Mesothelial cell of epicardium (in vitro differentiated cells): ENCODE measurements at regions not wholly inside any gene's neighbourhood (a gene's known extent, or its start where the extent isn't known, plus 50 kb on each side); places are given as distances from the start of the nearest gene placed in this dataset.

Experiments used
- DNase-seq, 2 experiments: peaks; one replicate each; pipeline ENCODE4 v3.0.0; 2021; ENCODE audit warnings: low spot score in 2 of 2; ENCODE audit not compliant: unreplicated experiment in 2 of 2
- H3K27ac Mint-ChIP-seq: 2 replicates; pipeline ENCODE4 v1.8.0; 2021; ENCODE audit warnings: mixed read lengths
- H3K27me3 Mint-ChIP-seq: 2 replicates; pipeline ENCODE4 v1.8.0; 2021; ENCODE audit warnings: low read depth, mixed read lengths
- H3K36me3 Mint-ChIP-seq: 2 replicates; pipeline ENCODE4 v1.8.0; 2021; ENCODE audit warnings: mixed read lengths
- H3K4me1 Mint-ChIP-seq: 2 replicates; pipeline ENCODE4 v1.8.0; 2021; ENCODE audit warnings: mixed read lengths
- H3K4me3 Mint-ChIP-seq: 2 replicates; pipeline ENCODE4 v1.8.0; 2021; ENCODE audit warnings: mild to moderate bottlenecking, moderate library complexity, mixed read lengths
- H3K9me3 Mint-ChIP-seq: 2 replicates; pipeline ENCODE4 v1.8.0; 2021; ENCODE audit warnings: mixed read lengths
- CTCF ChIP-seq: fragments of 200-600 bp; sonication (generic); IDR thresholded peaks from one replicate; pipeline ENCODE4 v1.5.0; 2021; ENCODE audit warnings: antibody characterized with exemption; ENCODE audit not compliant: unreplicated experiment

GRCh38 chr14:98408024-98408555 is 863.9 kb downstream of the BCL11B start:
- H3K4me1 Mint-ChIP-seq, result no peaks in the 10 kb centered on the region
- DNase-seq, result no peak
- peaks cover 13% of the 10 kb centered on the region for H3K27me3 Mint-ChIP-seq
- no peak overlapping the region for H3K4me3 Mint-ChIP-seq
- H3K36me3 Mint-ChIP-seq, result no peaks in the 10 kb centered on the region
- H3K9me3 Mint-ChIP-seq, result no peaks in the 10 kb centered on the region
- no peak for TF ChIP-seq CTCF
- H3K27ac Mint-ChIP-seq, result no peak overlapping the region

DNA sequence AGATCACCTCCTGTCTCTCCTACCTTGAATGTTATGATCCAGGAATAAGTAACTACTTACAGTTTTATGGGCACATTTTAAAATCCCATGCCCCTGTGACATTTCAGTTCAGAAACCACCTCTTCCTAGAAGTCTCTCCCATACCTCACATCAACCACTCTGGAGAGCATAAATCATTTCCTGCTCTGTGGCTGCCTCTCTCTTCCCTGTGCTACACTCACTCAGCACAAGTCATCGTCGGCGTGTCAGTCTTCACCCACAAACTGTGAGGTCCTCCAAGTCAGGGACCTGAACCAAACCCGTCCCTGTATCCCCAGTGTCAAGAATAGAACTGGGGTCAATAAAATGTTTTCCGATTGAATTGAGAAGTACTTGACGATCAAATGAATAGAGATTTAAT is 863.3 kb downstream of the BCL11B start:
- Mint-ChIP-seq H3K27ac (no peak overlapping the region), H3K4me1 (no peaks in the 10 kb centered on the region), H3K27me3 (peaks cover 13% of the 10 kb centered on the region), H3K4me3 (no peak overlapping the region), H3K36me3 (no peaks in the 10 kb centered on the region), H3K9me3 (no peaks in the 10 kb centered on the region)
- TF ChIP-seq CTCF, result no peak
- DNase-seq, result no peak

DNA sequence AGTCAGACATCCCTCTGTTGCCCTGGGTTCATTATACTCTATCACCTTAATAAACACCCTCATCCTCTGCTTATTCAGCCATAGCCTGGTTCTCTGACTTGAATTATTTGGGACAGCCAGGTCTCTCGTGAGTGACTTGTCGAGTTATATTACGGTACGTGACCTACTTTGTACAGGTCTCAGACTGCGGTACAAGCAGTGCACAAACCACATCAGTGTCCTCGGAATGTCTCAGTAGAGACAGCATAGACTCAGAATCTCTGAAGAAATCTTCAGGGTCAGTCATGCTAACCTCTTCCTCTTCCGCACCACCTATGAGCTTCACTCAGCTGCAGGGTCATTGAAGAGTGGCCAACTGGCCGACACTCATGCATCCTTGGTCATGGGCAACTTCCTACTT is 860.8 kb downstream of the BCL11B start:
- peaks cover 5% of the 10 kb centered on the region for H3K27me3 Mint-ChIP-seq
- H3K4me1 Mint-ChIP-seq, result no peaks in the 10 kb centered on the region
- DNase-seq, result no peak
- H3K4me3 Mint-ChIP-seq, result no peak overlapping the region
- TF ChIP-seq CTCF, result no peak
- no peaks in the 10 kb centered on the region for H3K36me3 Mint-ChIP-seq
- no peaks in the 10 kb centered on the region for H3K9me3 Mint-ChIP-seq
- H3K27ac Mint-ChIP-seq, result no peak overlapping the region

DNA sequence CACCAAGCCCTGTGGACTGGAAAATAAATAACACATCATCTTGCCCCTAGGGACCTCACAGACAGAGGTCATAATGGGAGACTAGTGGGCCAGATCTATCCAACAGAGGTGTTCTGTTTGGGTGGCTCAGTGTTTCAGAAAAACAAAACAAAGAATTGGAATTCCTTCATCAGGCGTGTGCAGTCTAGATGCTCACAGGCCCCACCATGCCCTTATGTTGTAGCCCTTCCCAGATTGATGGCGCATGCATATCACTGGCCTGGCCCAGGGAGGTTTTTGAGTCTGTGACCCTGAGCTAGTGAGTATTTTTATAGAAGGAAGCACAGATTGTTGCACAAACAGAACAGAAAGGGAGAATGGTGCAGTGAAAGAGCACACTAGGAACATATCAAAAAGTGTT is 859.6 kb downstream of the BCL11B start:
- DNase-seq, result no peak
- Mint-ChIP-seq H3K4me1 (no peaks in the 10 kb centered on the region), H3K4me3 (no peak overlapping the region), H3K27ac (no peak overlapping the region), H3K36me3 (no peaks in the 10 kb centered on the region), H3K9me3 (no peaks in the 10 kb centered on the region), H3K27me3 (no peaks in the 10 kb centered on the region)
- TF ChIP-seq CTCF, result no peak

- no peak overlapping the region for H3K4me3 Mint-ChIP-seq
- peaks cover 3% of the 10 kb centered on the region for H3K27me3 Mint-ChIP-seq
- no peaks in the 10 kb centered on the region for H3K36me3 Mint-ChIP-seq
- no peak overlapping the region for H3K27ac Mint-ChIP-seq
- H3K4me1 Mint-ChIP-seq, result no peaks in the 10 kb centered on the region
- no peak for TF ChIP-seq CTCF
- no peak for DNase-seq
- H3K9me3 Mint-ChIP-seq, result no peaks in the 10 kb centered on the region
Measured at GRCh38 chr14:98415766-98416165, 856.2 kb downstream of the BCL11B start.

DNA sequence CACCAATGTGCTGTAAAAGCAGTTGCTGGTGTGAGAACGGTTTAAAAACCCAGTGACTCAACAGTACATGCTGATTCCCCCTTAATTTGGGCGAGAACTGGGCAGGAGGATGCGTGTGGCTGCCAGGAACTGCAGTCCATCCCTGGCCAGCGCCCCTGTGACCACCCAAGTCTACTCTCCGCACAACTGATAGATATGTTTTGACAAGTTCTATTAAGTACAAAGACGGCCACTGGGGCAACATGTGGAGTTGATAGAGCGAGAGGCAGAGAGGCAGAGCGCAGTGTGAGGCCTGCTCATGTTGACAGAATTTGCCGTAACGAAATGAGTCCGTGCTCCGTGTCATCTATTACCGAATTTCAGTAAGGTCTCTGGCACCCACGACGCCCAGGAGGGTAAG is 855.0 kb downstream of the BCL11B start:
- TF ChIP-seq CTCF, result no peak
- Mint-ChIP-seq H3K4me3 (no peak overlapping the region), H3K9me3 (no peaks in the 10 kb centered on the region), H3K36me3 (no peaks in the 10 kb centered on the region), H3K27me3 (peaks cover 6% of the 10 kb centered on the region), H3K4me1 (no peaks in the 10 kb centered on the region), H3K27ac (no peak overlapping the region)
- no peak for DNase-seq
